ENCODE measurements at regions not wholly inside any gene's neighbourhood (a gene's known extent, or its start where the extent isn't known, plus 50 kb on each side); places are given as distances from the start of the nearest gene placed in this dataset.
"Not testable (repeated sequence)": the region's sequence is repeated elsewhere in the genome, so short reads cannot be mapped to it uniquely, and the experiment has no call there.

- H3K4me3 ChIP-seq: no peak overlapping the region
- no peaks in the 10 kb centered on the region for H3K9me3 ChIP-seq
- TF ChIP-seq POLR2A (IDR thresholded peaks at IDR 0.05): no peak
- TF ChIP-seq, protein P1, sequence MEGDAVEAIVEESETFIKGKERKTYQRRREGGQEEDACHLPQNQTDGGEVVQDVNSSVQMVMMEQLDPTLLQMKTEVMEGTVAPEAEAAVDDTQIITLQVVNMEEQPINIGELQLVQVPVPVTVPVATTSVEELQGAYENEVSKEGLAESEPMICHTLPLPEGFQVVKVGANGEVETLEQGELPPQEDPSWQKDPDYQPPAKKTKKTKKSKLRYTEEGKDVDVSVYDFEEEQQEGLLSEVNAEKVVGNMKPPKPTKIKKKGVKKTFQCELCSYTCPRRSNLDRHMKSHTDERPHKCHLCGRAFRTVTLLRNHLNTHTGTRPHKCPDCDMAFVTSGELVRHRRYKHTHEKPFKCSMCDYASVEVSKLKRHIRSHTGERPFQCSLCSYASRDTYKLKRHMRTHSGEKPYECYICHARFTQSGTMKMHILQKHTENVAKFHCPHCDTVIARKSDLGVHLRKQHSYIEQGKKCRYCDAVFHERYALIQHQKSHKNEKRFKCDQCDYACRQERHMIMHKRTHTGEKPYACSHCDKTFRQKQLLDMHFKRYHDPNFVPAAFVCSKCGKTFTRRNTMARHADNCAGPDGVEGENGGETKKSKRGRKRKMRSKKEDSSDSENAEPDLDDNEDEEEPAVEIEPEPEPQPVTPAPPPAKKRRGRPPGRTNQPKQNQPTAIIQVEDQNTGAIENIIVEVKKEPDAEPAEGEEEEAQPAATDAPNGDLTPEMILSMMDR (IDR thresholded peaks at IDR 0.05): peak; percentile 25 to 60 (median 52)
- H3K4me1 ChIP-seq (replicated peaks): no peaks in the 10 kb centered on the region
- DNase-seq (ENCODE audit: low spot score): peak; percentile 22
- intact Hi-C loops (cut with DNase I): loop anchor here (5.0 kb wide), 1 partner anchor 200 kb away; no protein-coding TSS in a partner anchor
- no peak overlapping the region for H3K27ac ChIP-seq
- H3K36me3 ChIP-seq: no peaks in the 10 kb centered on the region
- 29% methylated on average over 3 of the region's 3 CpGs for WGBS
- H3K27me3 ChIP-seq (replicated peaks; ENCODE audit: insufficient read depth): no peaks in the 10 kb centered on the region
Observed at GRCh38 chr4:22607382-22607781, 85.4 kb upstream of the GBA3 start.

GRCh38 chr4:22609951-22610525 lies 82.7 kb upstream of the GBA3 start:
- H3K9me3 ChIP-seq; H3K4me1 ChIP-seq (replicated peaks); H3K36me3 ChIP-seq; H3K27ac ChIP-seq; DNase-seq (ENCODE audit: low spot score); H3K4me3 ChIP-seq; H3K27me3 ChIP-seq (replicated peaks; ENCODE audit: insufficient read depth): not testable (repeated sequence)
- WGBS: 59% methylated on average over 3 of the region's 3 CpGs
- intact Hi-C loops (cut with DNase I): loop anchor here (5.0 kb wide), 1 partner anchor 203 kb away; no protein-coding TSS in a partner anchor

DNA sequence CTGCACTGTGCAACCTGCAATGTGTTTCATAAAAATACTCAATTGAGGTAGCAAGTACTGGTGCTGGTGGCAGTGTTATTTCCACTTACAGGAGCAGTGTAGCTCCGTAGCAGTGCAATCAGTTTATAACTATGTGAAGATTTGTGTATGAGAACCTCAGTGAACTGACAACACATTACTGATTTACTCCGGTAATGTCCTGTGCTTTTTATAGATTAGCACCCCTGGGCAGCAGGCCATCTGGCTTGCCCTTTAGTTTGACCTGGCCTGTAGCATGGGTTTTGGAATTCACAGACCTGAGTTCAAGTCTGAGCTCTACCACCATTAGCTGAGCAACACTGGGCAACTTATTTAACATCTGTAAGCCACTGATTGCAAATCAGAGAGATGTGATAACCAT lies 78.6 kb upstream of the GBA3 start:
- no peak for DNase-seq (ENCODE audit: low spot score)
- no peaks in the 10 kb centered on the region for H3K9me3 ChIP-seq
- no peaks in the 10 kb centered on the region for H3K4me1 ChIP-seq (replicated peaks)
- intact Hi-C loops (cut with DNase I): no loop called here
- H3K27me3 ChIP-seq (replicated peaks; ENCODE audit: insufficient read depth): no peaks in the 10 kb centered on the region
- 58% methylated on average over 2 of the region's 2 CpGs for WGBS
- no peak overlapping the region for H3K27ac ChIP-seq
- no peaks in the 10 kb centered on the region for H3K36me3 ChIP-seq
- no peak overlapping the region for H3K4me3 ChIP-seq
- TF ChIP-seq, protein P1 (IDR thresholded peaks at IDR 0.05): no peak
- no peak for TF ChIP-seq POLR2A (IDR thresholded peaks at IDR 0.05)
- TF ChIP-seq POLR2AphosphoS5 (IDR thresholded peaks at IDR 0.05): no peak

GRCh38 chr4:22616516-22616915 lies 76.2 kb upstream of the GBA3 start:
- TF ChIP-seq POLR2A (IDR thresholded peaks at IDR 0.05): no peak
- no peak for TF ChIP-seq POLR2AphosphoS5 (IDR thresholded peaks at IDR 0.05)
- TF ChIP-seq, protein P1 (IDR thresholded peaks at IDR 0.05): no peak
- intact Hi-C loops (cut with DNase I): no loop called here
- no peaks in the 10 kb centered on the region for H3K9me3 ChIP-seq
- no peak for DNase-seq (ENCODE audit: low spot score)
- H3K27ac ChIP-seq: no peak overlapping the region
- WGBS: 83% methylated on average over 3 of the region's 3 CpGs
- H3K4me1 ChIP-seq (replicated peaks): no peaks in the 10 kb centered on the region
- no peak overlapping the region for H3K4me3 ChIP-seq
- no peaks in the 10 kb centered on the region for H3K27me3 ChIP-seq (replicated peaks; ENCODE audit: insufficient read depth)
- H3K36me3 ChIP-seq: no peaks in the 10 kb centered on the region

- WGBS: 86% methylated on average over 4 of the region's 4 CpGs
- not testable (repeated sequence) for H3K4me3 ChIP-seq; H3K27ac ChIP-seq; H3K4me1 ChIP-seq (replicated peaks); DNase-seq (ENCODE audit: low spot score); H3K36me3 ChIP-seq; H3K9me3 ChIP-seq; H3K27me3 ChIP-seq (replicated peaks; ENCODE audit: insufficient read depth)
- intact Hi-C loops (cut with DNase I): loop anchor here (10.0 kb wide), 1 partner anchor 1455 kb away; no protein-coding TSS in a partner anchor
Observed at GRCh38 chr4:22620144-22620543, 72.6 kb upstream of the GBA3 start.

DNA sequence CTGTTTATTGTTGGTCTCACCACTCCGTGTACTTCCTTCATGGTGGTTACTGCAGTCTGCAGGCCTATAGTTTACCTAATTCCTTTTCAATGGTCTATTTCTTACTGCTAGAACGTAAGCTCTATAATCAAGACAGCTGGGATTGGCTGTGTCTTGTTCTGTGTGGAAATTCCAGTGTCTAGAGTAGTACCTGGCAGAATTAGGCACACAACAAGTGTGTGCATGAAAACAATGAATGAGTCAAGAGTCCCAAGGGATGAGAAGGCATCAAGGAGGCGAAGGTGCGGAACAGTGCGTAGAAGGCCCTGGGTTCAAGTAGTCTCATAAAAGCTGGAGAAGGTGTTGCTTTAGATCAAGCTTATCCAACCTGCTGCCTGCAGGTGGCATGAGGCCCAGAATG lies 70.8 kb upstream of the GBA3 start:
- not testable (repeated sequence) for H3K4me1 ChIP-seq (replicated peaks); H3K27me3 ChIP-seq (replicated peaks; ENCODE audit: insufficient read depth); H3K27ac ChIP-seq; H3K36me3 ChIP-seq; H3K4me3 ChIP-seq; H3K9me3 ChIP-seq; DNase-seq (ENCODE audit: low spot score)
- 89% methylated on average over 5 of the region's 5 CpGs for WGBS
- intact Hi-C loops (cut with DNase I): loop anchor here (10.0 kb wide), 1 partner anchor 1453 kb away; no protein-coding TSS in a partner anchor

DNA sequence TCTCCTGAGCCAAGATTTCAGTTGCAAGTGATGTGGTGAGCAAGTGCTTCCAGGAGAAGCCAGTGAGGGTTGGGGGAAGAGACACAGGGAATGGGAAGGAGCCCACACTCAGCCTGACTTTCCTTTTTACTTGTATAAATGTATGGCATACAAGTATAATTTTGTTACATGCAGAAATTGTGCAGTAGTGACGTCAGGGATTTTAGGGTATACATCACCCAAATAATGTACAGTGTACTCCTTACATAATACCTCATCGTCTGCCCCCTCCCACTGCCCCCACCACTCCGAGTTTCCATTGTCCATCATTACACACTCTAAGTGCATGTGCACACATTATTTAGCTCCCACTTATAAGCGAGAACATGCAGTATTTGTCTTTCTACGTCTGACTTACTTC lies 68.7 kb upstream of the GBA3 start:
- intact Hi-C loops (cut with DNase I): loop anchor here (10.0 kb wide), 1 partner anchor 1451 kb away; no protein-coding TSS in a partner anchor
- H3K27ac ChIP-seq; H3K27me3 ChIP-seq (replicated peaks; ENCODE audit: insufficient read depth); H3K4me3 ChIP-seq; H3K9me3 ChIP-seq; DNase-seq (ENCODE audit: low spot score); H3K4me1 ChIP-seq (replicated peaks); H3K36me3 ChIP-seq: not testable (repeated sequence)
- WGBS: 78% methylated on average over 5 of the region's 5 CpGs

All from prostate gland (tissue), 2 donors.